ENCODE measurements at regions not wholly inside any gene's neighbourhood (a gene's known extent, or its start where the extent isn't known, plus 50 kb on each side); places are given as distances from the start of the nearest gene placed in this dataset.
"Not testable (repeated sequence)": the region's sequence is repeated elsewhere in the genome, so short reads cannot be mapped to it uniquely, and the experiment has no call there.

DNA sequence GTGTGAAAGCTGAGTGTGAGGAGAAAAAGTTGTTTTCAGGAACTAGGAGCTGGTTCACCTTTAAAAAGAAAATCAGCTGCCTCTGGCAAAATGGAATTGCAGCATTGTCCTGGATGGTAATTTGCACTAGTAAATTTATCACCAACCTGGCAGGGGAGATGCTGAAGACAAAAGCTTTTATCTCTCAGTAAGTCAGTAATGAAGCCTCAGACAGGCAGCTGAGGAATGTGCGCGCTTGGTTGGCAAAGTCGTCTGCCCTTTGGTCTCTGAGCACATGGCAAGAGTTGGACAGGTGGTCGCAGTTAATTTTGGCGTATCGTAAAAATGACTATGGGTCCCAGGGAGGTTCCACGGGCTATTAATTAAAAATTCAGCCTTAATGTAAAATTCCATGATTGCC is 131.9 kb downstream of the BACH1 start:
- Mint-ChIP-seq H3K27me3 (no peaks in the 10 kb centered on the region), H3K27ac (no peak overlapping the region), H3K4me1 (peaks cover 7 to 15% of the 10 kb centered on the region in 2 donors), H3K9me3 (peaks cover 0 to 2% of the 10 kb centered on the region in 2 donors), H3K4me3 (no peak overlapping the region), H3K36me3 (peaks cover 20 to 46% of the 10 kb centered on the region in 2 donors)
- DNase-seq: no peak
- no peak for ATAC-seq (replicated peaks)

DNA sequence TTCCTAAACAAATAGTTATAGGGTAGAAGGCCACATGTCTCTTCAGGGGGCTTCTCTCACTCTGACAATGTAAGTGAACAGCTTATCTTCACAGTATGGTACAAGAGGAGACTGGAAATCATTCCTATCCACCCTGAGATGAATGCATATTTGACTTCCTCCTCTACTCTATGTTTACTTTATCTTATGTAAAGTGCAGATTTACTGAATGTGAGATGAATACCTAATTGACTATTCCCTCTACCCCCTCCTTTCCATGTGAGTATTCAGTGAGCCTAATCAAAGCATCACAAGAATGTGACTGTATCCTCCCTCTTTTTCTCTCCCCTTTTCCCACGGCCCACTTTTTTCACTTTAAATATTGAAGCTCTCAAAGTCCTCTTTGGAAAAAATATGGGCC is 132.5 kb downstream of the BACH1 start:
- ATAC-seq (replicated peaks): no peak
- H3K36me3 Mint-ChIP-seq: peaks cover 23 to 50% of the 10 kb centered on the region in 2 donors
- no peak for DNase-seq
- H3K27ac Mint-ChIP-seq: no peak overlapping the region
- peaks cover 6 to 12% of the 10 kb centered on the region in 2 donors for H3K4me1 Mint-ChIP-seq
- H3K27me3 Mint-ChIP-seq: no peaks in the 10 kb centered on the region
- H3K9me3 Mint-ChIP-seq: no peaks in the 10 kb centered on the region
- H3K4me3 Mint-ChIP-seq: no peak overlapping the region

DNA sequence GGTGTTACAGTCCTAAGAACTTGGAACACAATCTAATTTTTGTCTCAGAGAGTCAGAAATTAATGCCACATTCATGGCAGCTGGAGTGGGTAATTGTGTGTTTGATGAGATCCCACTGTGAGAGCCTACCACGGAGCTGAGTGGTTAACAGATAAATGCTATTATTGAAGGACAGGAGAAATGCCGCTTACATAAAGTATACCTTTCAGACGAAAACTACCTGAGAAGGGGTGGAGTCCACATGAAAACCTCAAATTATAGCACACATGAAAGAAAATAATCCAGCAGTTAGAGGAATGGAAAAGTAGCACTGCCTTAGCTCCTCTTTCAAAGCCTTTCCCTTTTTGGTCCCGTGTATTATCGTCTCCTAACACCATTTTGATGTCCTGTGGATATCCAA is 133.0 kb downstream of the BACH1 start:
- H3K4me3 Mint-ChIP-seq: no peak overlapping the region
- no peak for ATAC-seq (replicated peaks)
- H3K36me3 Mint-ChIP-seq: peaks cover 26 to 52% of the 10 kb centered on the region in 2 donors
- H3K27me3 Mint-ChIP-seq: no peaks in the 10 kb centered on the region
- no peak for DNase-seq
- peaks cover 4 to 12% of the 10 kb centered on the region in 2 donors for H3K4me1 Mint-ChIP-seq
- H3K9me3 Mint-ChIP-seq: no peaks in the 10 kb centered on the region
- no peak overlapping the region for H3K27ac Mint-ChIP-seq

GRCh38 chr21:29433366-29434059 is 134.8 kb downstream of the BACH1 start:
- Mint-ChIP-seq H3K27ac (peak overlapping the region; percentile 27), H3K4me1 (peaks cover 4 to 12% of the 10 kb centered on the region in 2 donors), H3K27me3 (no peaks in the 10 kb centered on the region), H3K4me3 (no peak overlapping the region), H3K36me3 (peaks cover 24 to 49% of the 10 kb centered on the region in 2 donors), H3K9me3 (no peaks in the 10 kb centered on the region)
- DNase-seq: no peak
- ATAC-seq (replicated peaks): no peak

DNA sequence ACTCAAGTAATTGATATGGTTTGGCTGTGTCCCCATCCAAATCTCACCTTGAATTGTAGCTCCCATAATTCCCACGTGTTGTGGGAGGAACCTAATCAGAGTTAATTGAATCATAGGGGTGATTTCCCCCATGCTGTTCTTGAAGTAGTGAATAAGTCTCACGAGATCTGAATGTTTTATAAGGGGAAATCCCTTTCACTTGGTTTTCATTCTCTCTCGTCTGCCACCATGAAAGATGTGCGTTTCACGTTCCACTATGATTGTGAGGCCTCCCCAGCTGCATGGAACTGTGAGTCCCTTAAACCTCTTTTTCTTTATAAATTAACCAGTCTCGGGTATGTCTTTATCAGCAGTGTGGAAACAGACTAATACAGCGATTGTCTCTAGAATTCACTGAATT is 135.4 kb downstream of the BACH1 start:
- DNase-seq (peak; percentile 8), ATAC-seq (replicated peaks) (peak; percentile 86 to 94)
- Mint-ChIP-seq H3K36me3 (peaks cover 22 to 46% of the 10 kb centered on the region in 2 donors), H3K9me3 (no peaks in the 10 kb centered on the region), H3K4me1 (peaks cover 4 to 12% of the 10 kb centered on the region in 2 donors), H3K27ac (peak overlapping the region; percentile 90), H3K4me3 (peak overlapping the region; percentile 31 to 36), H3K27me3 (no peaks in the 10 kb centered on the region)

- ATAC-seq (replicated peaks); H3K9me3 Mint-ChIP-seq; DNase-seq; H3K27me3 Mint-ChIP-seq; H3K4me3 Mint-ChIP-seq: not testable (repeated sequence)
- Mint-ChIP-seq H3K27ac (peak overlapping the region; percentile 90), H3K36me3 (peaks cover 20 to 43% of the 10 kb centered on the region in 2 donors), H3K4me1 (peaks cover 4 to 12% of the 10 kb centered on the region in 2 donors)
These were observed 136.3 kb downstream of the BACH1 start for GRCh38 chr21:29434982-29435381.

- no peak overlapping the region for H3K4me3 Mint-ChIP-seq
- peaks cover 4 to 12% of the 10 kb centered on the region in 2 donors for H3K4me1 Mint-ChIP-seq
- ATAC-seq (replicated peaks): no peak
These were observed 137.4 kb downstream of the BACH1 start for GRCh38 chr21:29436143-29436542.

DNA sequence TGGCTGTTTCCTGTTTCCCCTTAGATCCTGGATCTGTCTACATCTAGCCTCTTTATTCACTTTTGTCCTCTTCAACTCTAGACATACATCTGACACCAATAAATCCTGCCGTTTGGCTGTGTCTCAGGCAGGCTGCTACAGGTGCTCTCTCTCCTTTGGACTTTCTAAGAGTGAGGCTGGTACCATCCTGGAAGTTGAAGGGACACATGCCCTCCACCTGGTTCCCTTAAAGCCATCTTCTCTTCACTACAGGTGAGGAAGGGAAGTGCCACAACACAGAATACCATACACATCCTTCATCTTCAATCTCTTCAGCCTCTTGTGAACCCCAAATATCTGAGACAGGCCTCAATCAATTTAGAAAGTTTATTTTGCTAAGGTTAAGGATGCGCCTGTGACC is 137.9 kb downstream of the BACH1 start:
- no peak overlapping the region for H3K4me3 Mint-ChIP-seq
- DNase-seq (no peak), ATAC-seq (replicated peaks) (no peak)
- H3K27me3 Mint-ChIP-seq: no peaks in the 10 kb centered on the region
- no peaks in the 10 kb centered on the region for H3K9me3 Mint-ChIP-seq
- H3K27ac Mint-ChIP-seq: no peak overlapping the region
- peaks cover 4 to 12% of the 10 kb centered on the region in 2 donors for H3K4me1 Mint-ChIP-seq
- peaks cover 16 to 35% of the 10 kb centered on the region in 2 donors for H3K36me3 Mint-ChIP-seq

More at GRCh38 chr21:29436143-29436542, 137.4 kb downstream of the BACH1 start:
- Mint-ChIP-seq H3K9me3 (no peaks in the 10 kb centered on the region), H3K36me3 (peaks cover 20 to 35% of the 10 kb centered on the region in 2 donors), H3K27ac (no peak overlapping the region), H3K27me3 (no peaks in the 10 kb centered on the region)
- DNase-seq: no peak

DNA sequence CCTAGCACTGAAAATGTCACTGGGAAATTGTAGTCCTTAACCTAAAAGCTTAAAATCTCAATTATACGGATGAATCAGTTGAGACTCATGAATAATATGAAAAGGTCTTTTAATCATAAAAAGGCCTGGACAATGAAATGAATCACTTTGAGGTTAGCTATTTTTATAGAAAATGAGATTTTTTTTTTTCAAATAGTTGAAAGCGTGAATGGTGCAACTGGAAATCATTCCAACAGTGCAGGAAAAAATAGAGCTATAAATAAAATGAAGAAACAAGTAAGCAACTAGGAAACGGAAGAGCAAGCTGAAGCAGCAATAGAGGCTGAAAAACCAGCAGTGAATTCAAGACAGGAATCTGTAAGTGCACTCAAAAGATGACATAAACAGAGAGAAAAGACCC is 142.9 kb downstream of the BACH1 start:
- Mint-ChIP-seq H3K9me3 (no peaks in the 10 kb centered on the region), H3K4me1 (peaks cover 4 to 10% of the 10 kb centered on the region in 2 donors), H3K27ac (no peak overlapping the region), H3K27me3 (no peaks in the 10 kb centered on the region), H3K4me3 (no peak overlapping the region), H3K36me3 (peaks cover 8 to 17% of the 10 kb centered on the region in 2 donors)
- ATAC-seq (replicated peaks) (no peak), DNase-seq (no peak)

DNA sequence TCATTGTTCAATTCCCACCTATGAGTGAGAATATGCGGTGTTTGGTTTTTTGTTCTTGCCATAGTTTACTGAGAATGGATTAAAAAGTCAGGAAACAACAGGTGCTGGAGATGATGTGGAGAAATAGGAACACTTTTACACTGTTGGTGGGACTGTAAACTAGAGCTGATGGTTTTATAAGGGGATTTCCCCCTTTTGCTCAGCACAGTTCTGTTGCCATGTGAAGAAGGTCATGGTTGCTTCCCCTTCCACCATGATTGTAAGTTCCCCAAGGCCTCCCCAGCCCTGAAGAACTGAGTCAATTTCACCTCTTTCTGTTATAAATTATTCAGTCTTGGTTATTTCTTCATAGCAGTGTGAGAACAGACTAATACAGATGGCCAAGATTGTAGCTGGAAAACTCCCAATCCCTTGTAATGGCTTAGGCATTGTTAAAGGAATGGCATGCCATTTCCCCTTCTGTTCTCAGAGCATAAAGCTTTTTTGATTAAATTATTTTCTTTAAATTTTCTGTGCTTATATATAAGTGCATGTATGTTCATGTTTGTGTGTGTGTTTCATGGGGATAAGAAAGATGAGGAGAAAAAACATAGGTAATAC is 144.8 kb downstream of the BACH1 start:
- Mint-ChIP-seq H3K36me3 (peaks cover 7 to 13% of the 10 kb centered on the region in 2 donors), H3K4me3 (no peak overlapping the region), H3K27me3 (no peaks in the 10 kb centered on the region), H3K9me3 (peaks cover 3% of the 10 kb centered on the region in 2 donors), H3K4me1 (peaks cover 4 to 10% of the 10 kb centered on the region in 2 donors), H3K27ac (no peak overlapping the region)
- DNase-seq: no peak
- ATAC-seq (replicated peaks): peak; percentile 89 to 91

- Mint-ChIP-seq H3K9me3 (peaks cover 10 to 14% of the 10 kb centered on the region in 2 donors), H3K4me1 (peaks cover 2 to 10% of the 10 kb centered on the region in 2 donors), H3K27me3 (no peaks in the 10 kb centered on the region), H3K36me3 (peaks cover 25 to 36% of the 10 kb centered on the region in 2 donors), H3K27ac (no peak overlapping the region), H3K4me3 (no peak overlapping the region)
- no peak for DNase-seq
- no peak for ATAC-seq (replicated peaks)
These were observed 150.0 kb downstream of the BACH1 start for GRCh38 chr21:29448766-29449165.

GRCh38 chr21:29449306-29449950 is 150.7 kb downstream of the BACH1 start:
- no peaks in the 10 kb centered on the region for H3K27me3 Mint-ChIP-seq
- H3K27ac Mint-ChIP-seq: no peak overlapping the region
- peaks cover 25 to 32% of the 10 kb centered on the region in 2 donors for H3K36me3 Mint-ChIP-seq
- H3K9me3 Mint-ChIP-seq: peaks cover 10 to 14% of the 10 kb centered on the region in 2 donors
- H3K4me1 Mint-ChIP-seq: peaks cover 2 to 7% of the 10 kb centered on the region in 2 donors
- no peak for DNase-seq
- no peak for ATAC-seq (replicated peaks)
- no peak overlapping the region for H3K4me3 Mint-ChIP-seq

GRCh38 chr21:29450058-29450457 is 151.3 kb downstream of the BACH1 start:
- ATAC-seq (replicated peaks) (no peak), DNase-seq (no peak)
- Mint-ChIP-seq H3K27me3 (no peaks in the 10 kb centered on the region), H3K9me3 (peaks cover 10 to 14% of the 10 kb centered on the region in 2 donors), H3K4me1 (peaks cover 2 to 7% of the 10 kb centered on the region in 2 donors), H3K4me3 (no peak overlapping the region), H3K27ac (no peak overlapping the region), H3K36me3 (peaks cover 30 to 36% of the 10 kb centered on the region in 2 donors)

GRCh38 chr21:29453511-29453910 is 154.8 kb downstream of the BACH1 start:
- DNase-seq (no peak), ATAC-seq (replicated peaks) (peak; percentile 52 to 80)
- H3K9me3 Mint-ChIP-seq: peaks cover 7 to 11% of the 10 kb centered on the region in 2 donors
- no peak overlapping the region for H3K4me3 Mint-ChIP-seq
- no peak overlapping the region for H3K27ac Mint-ChIP-seq
- H3K36me3 Mint-ChIP-seq: peaks cover 29 to 43% of the 10 kb centered on the region in 2 donors
- no peaks in the 10 kb centered on the region for H3K27me3 Mint-ChIP-seq
- peaks cover 2 to 7% of the 10 kb centered on the region in 2 donors for H3K4me1 Mint-ChIP-seq

Measured in stimulated activated naive B cell treated with anti-CD40 and anti-IgM and Interleukin-4, amounts not matched to agents 10 μg/mL and 1 μg/mL and 100 μg/mL, for 72 hours (primary cell).